ENCODE measurements at regions not wholly inside any gene's neighbourhood (a gene's known extent, or its start where the extent isn't known, plus 50 kb on each side); places are given as distances from the start of the nearest gene placed in this dataset.
A peak's percentile ranks its signal among the peaks of the same experiment; 100 is the strongest.
"Not testable (repeated sequence)": the region's sequence is repeated elsewhere in the genome, so short reads cannot be mapped to it uniquely, and the experiment has no call there.

- H3K4me2 ChIP-seq (ENCODE audit: insufficient read depth, low read length); FAIRE-seq; H3K4me3 ChIP-seq; POLR2A ChIA-PET; H4K20me1 ChIP-seq (replicated peaks; ENCODE audit: control insufficient read depth, insufficient read depth, low read length); DNase-seq (ENCODE audit: extremely low read depth in 1 of 4, low spot score in 3 of 4); H3K9ac ChIP-seq (ENCODE audit: insufficient read depth in 1 of 2, low read depth in 2 of 2, low read length in 2 of 2); intact Hi-C loops (cut with micrococcal nuclease); H2AFZ ChIP-seq (ENCODE audit: low read depth, low read length); ATAC-seq; H3K9me3 ChIP-seq (replicated peaks; ENCODE audit: control insufficient read depth, insufficient read depth, low read depth, low read length); H3K79me2 ChIP-seq (ENCODE audit: control insufficient read depth, insufficient read depth, low read length); H3K27ac ChIP-seq (ENCODE audit: extremely low read depth, low read depth, low read length); CTCF ChIA-PET (ENCODE audit: low intra/inter-chr PET ratio); in situ Hi-C loops (cut with MboI); H3K36me3 ChIP-seq (ENCODE audit: control insufficient read depth, insufficient read depth, low read length); BruUV-seq (replicated peaks); H3K4me1 ChIP-seq (replicated peaks in 1 of 2; ENCODE audit: control insufficient read depth in 2 of 2, insufficient read depth in 2 of 2, low read length in 2 of 2); H3K9me1 ChIP-seq (ENCODE audit: control insufficient read depth, insufficient read depth, low read length): not testable (repeated sequence)
- TF ChIP-seq ZNF507 (tag; conservative IDR thresholded peaks at IDR 0.05), result peak; percentile 91
- 0% methylated on average over 2 of the region's 2 CpGs for WGBS (ENCODE audit: insufficient coverage, low coverage, missing lambda C conversion rate)
- H3K27me3 ChIP-seq (ENCODE audit: control insufficient read depth in 2 of 2, insufficient read depth in 2 of 2, low read length in 2 of 2), result peaks cover 0 to 22% of the 10 kb centered on the region in 2 experiments; a peak in 2 of 5 replicates
Observed at GRCh38 chr11:134496058-134496457, 84.0 kb upstream of the B3GAT1 start.

GRCh38 chr11:134494395-134494794 is 82.4 kb upstream of the B3GAT1 start:
- H2AFZ ChIP-seq (ENCODE audit: low read depth, low read length); H3K36me3 ChIP-seq (ENCODE audit: control insufficient read depth, insufficient read depth, low read length); H3K4me2 ChIP-seq (ENCODE audit: insufficient read depth, low read length); intact Hi-C loops (cut with micrococcal nuclease); POLR2A ChIA-PET; ATAC-seq; CTCF ChIA-PET (ENCODE audit: low intra/inter-chr PET ratio); DNase-seq (ENCODE audit: extremely low read depth in 1 of 4, low spot score in 3 of 4); H4K20me1 ChIP-seq (replicated peaks; ENCODE audit: control insufficient read depth, insufficient read depth, low read length); H3K27me3 ChIP-seq (ENCODE audit: control insufficient read depth in 2 of 2, insufficient read depth in 2 of 2, low read length in 2 of 2); H3K79me2 ChIP-seq (ENCODE audit: control insufficient read depth, insufficient read depth, low read length); FAIRE-seq; H3K27ac ChIP-seq (ENCODE audit: extremely low read depth, low read depth, low read length); H3K4me1 ChIP-seq (replicated peaks in 1 of 2; ENCODE audit: control insufficient read depth in 2 of 2, insufficient read depth in 2 of 2, low read length in 2 of 2); BruUV-seq (replicated peaks); in situ Hi-C loops (cut with MboI); H3K9me1 ChIP-seq (ENCODE audit: control insufficient read depth, insufficient read depth, low read length); H3K9ac ChIP-seq (ENCODE audit: insufficient read depth in 1 of 2, low read depth in 2 of 2, low read length in 2 of 2); H3K4me3 ChIP-seq; H3K9me3 ChIP-seq (replicated peaks; ENCODE audit: control insufficient read depth, insufficient read depth, low read depth, low read length): not testable (repeated sequence)
- 0% methylated on average over 2 of the region's 2 CpGs for WGBS (ENCODE audit: insufficient coverage, low coverage, missing lambda C conversion rate)
- peak; percentile 94 for TF ChIP-seq ZNF324 (CRISPR knock-in tag; IDR thresholded peaks at IDR 0.05)
